ENCODE measurements at regions not wholly inside any gene's neighbourhood (a gene's known extent, or its start where the extent isn't known, plus 50 kb on each side); places are given as distances from the start of the nearest gene placed in this dataset.

- Histone ChIP-seq H3K9me3 (no peaks in the 10 kb centered on the region), H3K27ac (no peak overlapping the region), H3K27me3 (no peaks in the 10 kb centered on the region), H3K4me1 (ENCODE audit: control insufficient read depth in 1 of 2, insufficient read depth in 1 of 2, low read depth in 1 of 2, low read length in 1 of 2) (no peaks in the 10 kb centered on the region), H3K4me3 (ENCODE audit: low read depth in 1 of 2, low read length in 1 of 2) (no peak overlapping the region), H3K36me3 (no peaks in the 10 kb centered on the region)
- TF ChIP-seq CTCF (IDR thresholded peaks at IDR 0.05) = no peak
Measured at GRCh38 chr2:217742276-217742675, 260.5 kb downstream of the TNS1 start.

GRCh38 chr2:217741381-217741955 is 261.3 kb downstream of the TNS1 start:
- H3K36me3 ChIP-seq = no peaks in the 10 kb centered on the region
- no peaks in the 10 kb centered on the region for H3K4me1 ChIP-seq (ENCODE audit: control insufficient read depth in 1 of 2, insufficient read depth in 1 of 2, low read depth in 1 of 2, low read length in 1 of 2)
- no peaks in the 10 kb centered on the region for H3K27me3 ChIP-seq
- TF ChIP-seq CTCF (IDR thresholded peaks at IDR 0.05) = no peak
- no peak overlapping the region for H3K27ac ChIP-seq
- no peaks in the 10 kb centered on the region for H3K9me3 ChIP-seq
- H3K4me3 ChIP-seq (ENCODE audit: low read depth in 1 of 2, low read length in 1 of 2) = no peak overlapping the region

- TF ChIP-seq CTCF (IDR thresholded peaks at IDR 0.05) = no peak
- Histone ChIP-seq H3K9me3 (no peaks in the 10 kb centered on the region), H3K36me3 (no peaks in the 10 kb centered on the region), H3K27ac (no peak overlapping the region), H3K4me1 (ENCODE audit: control insufficient read depth in 1 of 2, insufficient read depth in 1 of 2, low read depth in 1 of 2, low read length in 1 of 2) (no peaks in the 10 kb centered on the region), H3K4me3 (ENCODE audit: low read depth in 1 of 2, low read length in 1 of 2) (no peak overlapping the region), H3K27me3 (no peaks in the 10 kb centered on the region)
Measured at GRCh38 chr2:217740756-217741155, 262.0 kb downstream of the TNS1 start.

GRCh38 chr2:217740178-217740577 is 262.6 kb downstream of the TNS1 start:
- no peaks in the 10 kb centered on the region for H3K9me3 ChIP-seq
- H3K4me3 ChIP-seq (ENCODE audit: low read depth in 1 of 2, low read length in 1 of 2) = no peak overlapping the region
- no peak for TF ChIP-seq CTCF (IDR thresholded peaks at IDR 0.05)
- H3K36me3 ChIP-seq = no peaks in the 10 kb centered on the region
- no peak overlapping the region for H3K27ac ChIP-seq
- H3K4me1 ChIP-seq (ENCODE audit: control insufficient read depth in 1 of 2, insufficient read depth in 1 of 2, low read depth in 1 of 2, low read length in 1 of 2) = no peaks in the 10 kb centered on the region
- H3K27me3 ChIP-seq = no peaks in the 10 kb centered on the region

- no peaks in the 10 kb centered on the region for H3K9me3 ChIP-seq
- H3K27me3 ChIP-seq = no peaks in the 10 kb centered on the region
- TF ChIP-seq CTCF (IDR thresholded peaks at IDR 0.05) = no peak
- no peaks in the 10 kb centered on the region for H3K36me3 ChIP-seq
- no peaks in the 10 kb centered on the region for H3K4me1 ChIP-seq (ENCODE audit: control insufficient read depth in 1 of 2, insufficient read depth in 1 of 2, low read depth in 1 of 2, low read length in 1 of 2)
- H3K4me3 ChIP-seq (ENCODE audit: low read depth in 1 of 2, low read length in 1 of 2) = no peak overlapping the region
- H3K27ac ChIP-seq = no peak overlapping the region
Measured at GRCh38 chr2:217739741-217740140, 263.1 kb downstream of the TNS1 start.

GRCh38 chr2:217738061-217738460 is 264.7 kb downstream of the TNS1 start:
- Histone ChIP-seq H3K27ac (no peak overlapping the region), H3K9me3 (no peaks in the 10 kb centered on the region), H3K4me3 (ENCODE audit: low read depth in 1 of 2, low read length in 1 of 2) (no peak overlapping the region), H3K27me3 (peaks cover 1% of the 10 kb centered on the region), H3K4me1 (ENCODE audit: control insufficient read depth in 1 of 2, insufficient read depth in 1 of 2, low read depth in 1 of 2, low read length in 1 of 2) (no peaks in the 10 kb centered on the region), H3K36me3 (no peaks in the 10 kb centered on the region)
- no peak for TF ChIP-seq CTCF (IDR thresholded peaks at IDR 0.05)

All from neutrophil (primary cell).